Activated T-helper 17 cell treated with anti-CD3 and anti-CD28 coated beads, Interleukin-2, amount 50 U/mL, for 72 hours (primary cell): ENCODE measurements at regions not wholly inside any gene's neighbourhood (a gene's known extent, or its start where the extent isn't known, plus 50 kb on each side); places are given as distances from the start of the nearest gene placed in this dataset.

ENCODE experiments used
- ATAC-seq: fragments of 150-1000 bp; cut with Tn5 transposase; replicated peaks from 2 replicates; pipeline ENCODE4 v1.10.0; 2021; ENCODE audit warnings: mild to moderate bottlenecking, moderate library complexity
- H3K27ac Mint-ChIP-seq: one replicate; pipeline ENCODE4 v1.8.0; 2022; ENCODE audit warnings: mixed read lengths
- H3K27me3 Mint-ChIP-seq: one replicate; pipeline ENCODE4 v1.8.0; 2022; ENCODE audit warnings: mixed read lengths
- H3K36me3 Mint-ChIP-seq: one replicate; pipeline ENCODE4 v1.8.0; 2022; ENCODE audit warnings: low read depth, mild to moderate bottlenecking, mixed read lengths
- H3K4me1 Mint-ChIP-seq: one replicate; pipeline ENCODE4 v1.8.0; 2022; ENCODE audit warnings: mixed read lengths
- H3K4me3 Mint-ChIP-seq: one replicate; pipeline ENCODE4 v1.8.0; 2022; ENCODE audit warnings: mild to moderate bottlenecking, mixed read lengths
- H3K9me3 Mint-ChIP-seq: one replicate; pipeline ENCODE4 v1.8.0; 2022; ENCODE audit warnings: mixed read lengths

DNA sequence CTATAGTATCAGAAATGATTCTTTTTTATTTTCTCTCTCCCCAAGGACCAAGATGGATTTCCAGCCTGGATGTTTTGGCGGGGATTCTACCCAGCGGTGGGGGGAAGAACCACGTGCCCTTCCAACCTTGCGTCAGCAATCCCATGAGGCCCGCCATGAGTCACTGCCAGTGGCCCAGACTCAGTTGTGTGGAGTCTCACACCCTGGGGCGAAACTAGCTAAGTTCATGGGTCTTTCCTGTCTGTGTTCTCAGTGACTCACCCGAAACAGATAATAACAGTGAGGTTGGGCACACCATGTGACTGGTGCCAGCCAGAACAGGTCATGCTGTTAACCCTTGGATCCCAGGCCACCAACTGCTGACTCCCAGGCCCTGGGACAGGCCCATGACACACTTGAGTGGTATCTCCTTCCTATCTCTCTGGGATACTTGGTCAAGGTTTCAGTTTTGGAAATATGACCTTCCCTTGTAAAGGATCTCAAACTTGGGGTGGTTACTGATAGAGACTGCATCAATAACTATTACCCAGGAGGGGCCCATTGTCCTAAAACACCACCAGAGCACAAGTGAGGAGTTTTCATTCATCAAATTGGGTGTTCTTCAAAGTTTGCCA lies 98.0 kb upstream of the DUSP10 start:
- Mint-ChIP-seq H3K9me3 (no peaks in the 10 kb centered on the region), H3K4me1 (peaks cover 32% of the 10 kb centered on the region), H3K27me3 (peaks cover 7% of the 10 kb centered on the region), H3K36me3 (no peaks in the 10 kb centered on the region), H3K4me3 (peak overlapping the region; percentile 70), H3K27ac (peak overlapping the region; percentile 83)
- ATAC-seq, result peak; percentile 98

DNA sequence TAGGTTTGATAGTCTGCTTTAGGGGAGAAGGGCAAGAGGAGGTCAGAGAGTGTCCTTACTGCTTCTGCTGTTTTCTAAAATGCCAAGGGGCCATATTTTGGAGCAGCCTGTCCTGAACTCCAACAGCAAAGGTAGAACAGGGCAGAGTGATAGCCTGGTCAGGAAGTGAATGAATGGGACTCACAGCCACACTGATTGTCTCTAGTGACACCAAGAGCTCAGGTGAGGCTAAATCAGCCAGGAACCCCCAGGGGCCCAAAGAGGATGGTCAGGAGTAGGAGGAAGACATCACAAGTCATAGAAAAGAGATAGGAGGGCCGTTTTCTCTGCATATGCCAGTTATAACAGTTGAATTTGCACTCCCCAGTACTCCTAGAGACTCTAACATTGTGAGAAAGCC lies 97.4 kb upstream of the DUSP10 start:
- peak overlapping the region; percentile 83 for H3K27ac Mint-ChIP-seq
- H3K9me3 Mint-ChIP-seq, result no peaks in the 10 kb centered on the region
- peak overlapping the region; percentile 70 for H3K4me3 Mint-ChIP-seq
- H3K36me3 Mint-ChIP-seq, result no peaks in the 10 kb centered on the region
- peak; percentile 17 for ATAC-seq
- H3K27me3 Mint-ChIP-seq, result peaks cover 7% of the 10 kb centered on the region
- peaks cover 32% of the 10 kb centered on the region for H3K4me1 Mint-ChIP-seq

DNA sequence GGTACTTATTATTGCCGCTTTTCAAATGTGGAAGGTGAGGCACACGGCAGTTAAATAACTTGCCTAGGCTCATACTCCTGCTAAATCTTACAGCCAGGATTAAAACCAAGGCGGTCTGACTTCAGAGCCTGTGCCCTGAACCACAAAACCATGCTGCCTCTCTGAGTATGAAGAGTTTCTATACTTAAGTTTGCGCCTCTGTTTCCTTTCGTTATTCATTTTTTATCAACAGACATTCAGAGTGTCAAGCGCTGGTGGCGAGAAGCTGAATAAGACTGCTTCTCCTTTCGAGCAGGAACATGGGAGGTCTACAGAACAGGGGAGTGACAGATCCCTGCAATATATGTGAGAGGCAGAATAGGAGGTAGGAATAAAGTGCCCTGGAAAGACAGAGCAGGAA lies 96.0 kb upstream of the DUSP10 start:
- Mint-ChIP-seq H3K9me3 (peaks cover 3% of the 10 kb centered on the region), H3K27me3 (peaks cover 7% of the 10 kb centered on the region), H3K36me3 (no peaks in the 10 kb centered on the region), H3K4me1 (peaks cover 32% of the 10 kb centered on the region), H3K4me3 (peak overlapping the region; percentile 70), H3K27ac (peak overlapping the region; percentile 82)
- peak; percentile 46 for ATAC-seq

DNA sequence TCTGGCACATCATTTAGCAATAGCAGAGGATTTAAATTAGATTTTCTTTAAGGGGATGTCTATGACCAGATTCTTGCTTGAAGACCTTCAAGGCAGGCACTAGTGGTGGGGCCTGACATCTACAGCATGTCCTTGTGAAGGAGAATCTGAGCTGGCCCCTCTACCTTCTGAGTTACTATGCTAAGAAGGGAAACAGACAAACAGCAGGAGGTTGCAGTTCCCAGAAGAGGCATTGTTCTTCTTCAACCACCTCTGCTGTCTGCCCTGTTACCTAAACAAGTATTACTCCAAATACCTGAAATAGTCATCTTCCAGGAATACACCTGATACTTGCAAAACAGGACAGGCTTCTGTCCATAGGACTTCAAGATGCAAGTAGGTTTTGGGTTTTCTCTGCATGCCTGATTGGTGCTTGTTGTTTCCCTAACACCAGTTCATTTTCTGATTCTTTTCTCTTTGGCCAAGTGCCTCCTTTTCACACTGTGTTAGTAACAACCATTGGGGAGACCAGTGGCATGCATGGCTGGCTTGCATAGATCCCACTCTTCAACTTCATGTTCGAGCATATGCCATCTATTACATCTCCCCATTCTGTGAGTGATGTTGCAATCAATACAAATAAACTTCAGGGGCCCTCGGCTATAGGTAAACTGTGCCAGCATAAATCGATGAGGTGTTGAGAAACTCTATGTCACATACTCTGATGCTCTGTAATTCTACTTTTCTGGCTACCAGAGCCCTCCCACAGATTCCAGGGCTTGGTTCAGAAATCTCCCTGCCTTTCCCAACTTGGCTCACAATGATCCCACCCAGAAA lies 93.0 kb upstream of the DUSP10 start:
- ATAC-seq, result no peak
- peaks cover 7% of the 10 kb centered on the region for H3K27me3 Mint-ChIP-seq
- H3K36me3 Mint-ChIP-seq, result no peaks in the 10 kb centered on the region
- H3K4me3 Mint-ChIP-seq, result no peak overlapping the region
- H3K4me1 Mint-ChIP-seq, result peaks cover 21% of the 10 kb centered on the region
- H3K9me3 Mint-ChIP-seq, result peaks cover 3% of the 10 kb centered on the region
- no peak overlapping the region for H3K27ac Mint-ChIP-seq

DNA sequence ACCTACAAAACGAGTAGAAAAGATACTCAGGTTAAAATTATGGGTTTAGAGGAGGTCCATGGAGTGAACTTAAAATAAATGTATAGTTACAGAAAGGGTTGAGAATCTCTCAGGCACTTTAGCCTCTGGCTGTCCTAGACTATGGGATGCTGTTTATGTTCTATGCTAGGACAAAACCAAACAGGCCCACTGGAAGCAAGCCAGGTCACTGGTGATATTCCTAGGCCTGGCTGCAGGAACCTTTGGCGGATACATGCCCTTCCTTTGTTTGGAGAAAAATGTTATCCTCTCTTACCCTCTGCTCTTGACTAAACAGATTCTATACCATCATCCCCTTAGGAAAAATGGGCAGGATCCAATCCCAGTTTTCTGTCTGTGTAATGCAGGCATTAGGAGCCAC lies 90.7 kb upstream of the DUSP10 start:
- H3K9me3 Mint-ChIP-seq, result peaks cover 3% of the 10 kb centered on the region
- H3K27ac Mint-ChIP-seq, result no peak overlapping the region
- ATAC-seq, result no peak
- peaks cover 21% of the 10 kb centered on the region for H3K4me1 Mint-ChIP-seq
- H3K36me3 Mint-ChIP-seq, result no peaks in the 10 kb centered on the region
- peaks cover 7% of the 10 kb centered on the region for H3K27me3 Mint-ChIP-seq
- no peak overlapping the region for H3K4me3 Mint-ChIP-seq

DNA sequence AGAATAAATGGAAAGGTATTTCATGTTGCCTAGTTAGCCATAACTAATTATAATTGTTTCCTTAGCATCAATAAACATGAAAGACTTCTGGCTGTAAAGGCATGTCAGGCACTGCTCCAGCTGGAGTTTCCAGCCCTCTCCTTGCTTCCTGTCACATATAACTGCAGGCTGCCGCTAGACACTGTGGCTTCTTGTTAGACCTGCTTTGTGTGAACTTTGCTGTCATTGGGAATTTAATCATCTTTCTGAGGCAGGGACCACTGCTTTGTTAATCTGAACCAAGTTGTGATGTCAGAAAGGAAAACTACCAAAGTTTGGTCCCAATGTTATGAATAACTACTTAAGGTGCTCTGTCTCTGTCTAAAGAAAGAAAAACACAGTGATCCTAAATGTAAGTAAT lies 90.3 kb upstream of the DUSP10 start:
- Mint-ChIP-seq H3K9me3 (peaks cover 3% of the 10 kb centered on the region), H3K27ac (no peak overlapping the region), H3K4me1 (peaks cover 23% of the 10 kb centered on the region), H3K4me3 (no peak overlapping the region), H3K27me3 (peaks cover 7% of the 10 kb centered on the region), H3K36me3 (no peaks in the 10 kb centered on the region)
- ATAC-seq, result no peak

DNA sequence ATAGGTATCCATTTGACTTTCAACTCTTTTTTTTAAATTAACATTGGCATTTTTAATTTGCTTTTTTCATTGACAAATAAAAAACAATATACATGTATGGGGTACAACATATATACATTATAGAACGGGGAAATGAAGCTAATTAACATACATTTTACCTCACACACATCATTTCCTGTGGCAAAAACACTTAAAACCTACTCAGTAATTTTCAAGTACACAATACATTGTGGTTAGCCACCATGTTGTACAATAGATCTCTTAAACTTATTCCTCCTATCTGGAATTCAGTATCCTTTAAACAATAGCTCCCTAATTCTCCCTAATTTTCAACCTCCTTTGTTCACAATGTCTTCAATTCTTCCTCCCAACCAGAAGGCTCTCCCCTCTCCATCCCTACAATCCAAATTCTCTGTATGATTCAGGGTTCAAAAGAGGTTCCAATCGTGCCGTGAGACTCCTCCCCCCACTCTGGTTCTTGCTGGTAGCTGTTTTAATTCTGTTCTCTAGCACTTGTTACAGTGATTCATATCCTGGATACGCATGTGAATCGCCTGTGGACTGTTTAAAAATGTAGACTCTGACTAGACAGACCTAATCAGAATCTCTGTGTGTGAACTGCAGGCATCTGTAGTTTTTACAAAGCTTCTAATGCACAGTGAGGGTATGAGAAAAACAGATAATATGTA lies 87.6 kb upstream of the DUSP10 start:
- Mint-ChIP-seq H3K36me3 (no peaks in the 10 kb centered on the region), H3K4me3 (peak overlapping the region; percentile 59), H3K9me3 (peaks cover 3% of the 10 kb centered on the region), H3K27ac (peak overlapping the region; percentile 90), H3K27me3 (no peaks in the 10 kb centered on the region), H3K4me1 (peaks cover 27% of the 10 kb centered on the region)
- ATAC-seq, result peak; percentile 97

DNA sequence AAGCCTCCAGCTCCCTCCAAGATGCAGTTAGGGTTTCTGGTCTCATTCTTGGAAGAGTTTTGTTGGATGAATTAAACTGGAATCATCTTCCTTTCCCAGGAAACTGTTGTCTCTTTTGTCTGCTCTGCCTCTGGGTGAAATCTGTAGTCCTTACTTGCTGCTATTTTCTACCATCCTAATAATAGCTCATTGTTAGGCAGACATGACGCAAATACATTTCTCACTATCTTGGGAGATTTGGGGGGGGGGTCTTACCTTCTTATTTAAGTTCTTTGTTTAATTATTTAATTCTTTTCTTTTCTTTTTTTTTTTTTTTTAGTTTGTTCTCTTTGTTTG lies 85.4 kb upstream of the DUSP10 start:
- no peak for ATAC-seq
- Mint-ChIP-seq H3K9me3 (no peaks in the 10 kb centered on the region), H3K4me3 (peak overlapping the region; percentile 38), H3K27me3 (no peaks in the 10 kb centered on the region), H3K4me1 (peaks cover 33% of the 10 kb centered on the region), H3K36me3 (no peaks in the 10 kb centered on the region), H3K27ac (peak overlapping the region; percentile 43)

DNA sequence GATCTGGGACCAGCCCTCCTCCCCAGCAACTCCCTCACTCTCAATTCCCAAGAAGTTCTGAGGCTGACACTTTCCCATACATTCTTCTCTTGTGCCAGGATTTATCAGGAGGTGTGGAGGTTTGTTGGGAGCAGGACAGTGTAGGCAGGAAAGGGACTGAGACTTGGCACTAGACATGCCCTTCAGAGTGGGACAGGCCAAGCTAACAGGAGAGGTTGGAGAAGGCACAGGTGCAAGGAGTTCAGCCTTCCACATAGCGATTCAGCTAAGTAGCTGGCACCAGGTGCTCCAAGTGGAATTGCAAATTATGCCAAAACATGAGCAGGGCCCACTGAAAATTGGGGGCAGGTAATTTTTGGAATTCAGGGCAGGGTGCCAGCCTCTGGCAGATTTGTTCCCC lies 83.0 kb upstream of the DUSP10 start:
- H3K9me3 Mint-ChIP-seq, result no peaks in the 10 kb centered on the region
- no peak for ATAC-seq
- H3K27me3 Mint-ChIP-seq, result no peaks in the 10 kb centered on the region
- no peak overlapping the region for H3K4me3 Mint-ChIP-seq
- peak overlapping the region; percentile 32 for H3K27ac Mint-ChIP-seq
- peaks cover 33% of the 10 kb centered on the region for H3K4me1 Mint-ChIP-seq
- no peaks in the 10 kb centered on the region for H3K36me3 Mint-ChIP-seq

DNA sequence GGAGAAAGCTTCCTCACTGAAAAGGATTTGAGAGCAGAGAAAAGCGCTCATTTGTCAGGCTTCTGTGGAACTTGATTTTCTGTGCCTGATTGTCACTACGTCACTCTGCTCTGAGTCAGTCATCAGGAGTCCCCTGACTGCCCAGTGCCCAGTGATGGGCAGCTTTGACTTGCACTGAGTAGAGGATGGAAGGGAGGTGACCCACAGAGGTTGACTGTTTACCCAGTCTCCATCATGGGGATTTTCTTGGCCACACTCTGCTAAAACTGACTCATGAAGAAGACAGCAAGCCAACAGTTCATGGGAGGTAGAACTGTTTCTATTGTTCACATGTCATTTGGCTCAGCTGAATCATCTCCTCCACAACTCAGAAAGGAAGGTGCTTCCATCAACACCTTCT lies 82.1 kb upstream of the DUSP10 start:
- H3K9me3 Mint-ChIP-seq, result no peaks in the 10 kb centered on the region
- H3K27ac Mint-ChIP-seq, result peak overlapping the region; percentile 32
- H3K4me1 Mint-ChIP-seq, result peaks cover 26% of the 10 kb centered on the region
- no peaks in the 10 kb centered on the region for H3K36me3 Mint-ChIP-seq
- no peaks in the 10 kb centered on the region for H3K27me3 Mint-ChIP-seq
- H3K4me3 Mint-ChIP-seq, result no peak overlapping the region
- peak; percentile 80 for ATAC-seq

DNA sequence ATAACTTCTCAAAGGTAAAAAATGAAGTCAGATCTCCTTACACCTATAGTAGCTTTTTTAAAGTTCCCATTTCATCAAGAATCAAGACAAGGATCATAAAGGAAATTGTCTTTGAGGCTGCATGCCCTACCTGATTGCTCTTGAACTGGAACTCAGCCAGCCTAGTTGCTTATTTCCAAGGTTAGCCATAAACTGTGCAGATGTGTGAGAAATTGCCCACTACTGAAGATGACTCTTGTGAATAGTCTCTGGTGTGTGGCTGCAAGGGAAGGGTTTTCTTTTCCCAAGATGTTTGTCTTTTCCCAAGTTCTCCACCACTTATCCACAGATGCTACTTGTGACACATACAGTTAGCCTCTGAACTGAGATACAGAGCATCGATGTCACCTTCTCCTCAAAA lies 81.7 kb upstream of the DUSP10 start:
- H3K27me3 Mint-ChIP-seq, result no peaks in the 10 kb centered on the region
- H3K27ac Mint-ChIP-seq, result no peak overlapping the region
- H3K36me3 Mint-ChIP-seq, result no peaks in the 10 kb centered on the region
- H3K4me3 Mint-ChIP-seq, result no peak overlapping the region
- H3K9me3 Mint-ChIP-seq, result no peaks in the 10 kb centered on the region
- no peak for ATAC-seq
- peaks cover 22% of the 10 kb centered on the region for H3K4me1 Mint-ChIP-seq

DNA sequence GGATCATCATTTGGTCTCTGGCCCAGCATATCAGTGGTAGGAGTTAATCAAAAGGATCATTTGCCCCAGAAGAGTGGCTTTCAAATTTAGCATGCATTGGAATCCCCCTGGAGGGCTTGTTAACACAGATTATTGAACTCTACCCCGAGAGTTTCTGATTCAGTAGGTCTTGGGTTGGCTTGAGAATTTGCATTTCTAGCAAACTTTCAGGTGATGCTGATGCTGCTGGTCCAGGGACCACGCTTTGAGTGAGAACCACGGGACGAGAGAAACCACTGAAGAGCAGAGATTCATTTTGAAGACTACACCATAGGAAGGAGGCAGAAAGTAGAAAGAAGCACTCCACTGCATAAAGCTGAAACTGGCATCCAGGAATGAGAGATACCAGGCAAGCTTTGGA lies 81.3 kb upstream of the DUSP10 start:
- peaks cover 20% of the 10 kb centered on the region for H3K4me1 Mint-ChIP-seq
- H3K9me3 Mint-ChIP-seq, result no peaks in the 10 kb centered on the region
- no peak overlapping the region for H3K4me3 Mint-ChIP-seq
- no peaks in the 10 kb centered on the region for H3K27me3 Mint-ChIP-seq
- H3K27ac Mint-ChIP-seq, result no peak overlapping the region
- ATAC-seq, result peak; percentile 24
- no peaks in the 10 kb centered on the region for H3K36me3 Mint-ChIP-seq

DNA sequence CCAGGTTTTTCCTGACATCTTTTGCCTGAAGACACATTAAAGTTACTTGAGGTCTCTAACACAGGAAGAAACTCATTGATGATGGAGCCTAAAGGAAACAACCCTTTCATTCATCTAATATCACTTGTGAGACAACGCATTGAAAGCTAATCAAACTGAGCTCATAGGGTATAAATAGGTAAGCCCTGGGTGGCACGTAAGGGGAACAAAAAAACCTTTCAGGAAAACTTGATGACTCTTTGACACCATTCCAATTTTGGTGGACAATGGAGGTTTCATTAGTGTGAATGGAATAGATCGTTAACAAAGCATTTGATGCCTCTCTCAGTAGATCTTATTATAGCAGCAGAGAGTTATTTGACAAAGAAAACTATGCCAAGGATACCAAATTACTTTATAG lies 80.7 kb upstream of the DUSP10 start:
- Mint-ChIP-seq H3K4me3 (no peak overlapping the region), H3K9me3 (no peaks in the 10 kb centered on the region), H3K36me3 (no peaks in the 10 kb centered on the region), H3K27me3 (no peaks in the 10 kb centered on the region), H3K4me1 (peaks cover 16% of the 10 kb centered on the region), H3K27ac (no peak overlapping the region)
- no peak for ATAC-seq

DNA sequence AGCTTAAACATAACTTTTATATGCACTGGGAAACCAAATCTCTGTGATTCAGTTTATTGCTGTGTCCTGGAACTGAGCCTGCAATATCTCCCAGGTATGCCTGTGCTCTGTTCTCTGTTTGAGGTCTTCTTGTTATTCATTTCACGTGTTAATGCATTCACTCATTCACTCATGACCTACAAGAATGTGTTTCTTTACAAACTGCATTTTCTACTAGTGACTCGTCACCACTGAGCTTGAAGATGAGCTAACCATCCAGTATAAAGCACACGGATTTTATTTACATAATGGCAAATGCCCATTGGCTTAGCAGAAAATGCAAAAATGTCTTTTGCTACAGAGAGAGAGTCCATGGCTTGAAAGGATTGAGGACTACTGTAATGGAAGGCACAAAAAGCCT lies 75.0 kb upstream of the DUSP10 start:
- no peaks in the 10 kb centered on the region for H3K9me3 Mint-ChIP-seq
- H3K4me1 Mint-ChIP-seq, result no peaks in the 10 kb centered on the region
- no peak overlapping the region for H3K4me3 Mint-ChIP-seq
- no peaks in the 10 kb centered on the region for H3K36me3 Mint-ChIP-seq
- peaks cover 4% of the 10 kb centered on the region for H3K27me3 Mint-ChIP-seq
- H3K27ac Mint-ChIP-seq, result no peak overlapping the region
- ATAC-seq, result no peak

DNA sequence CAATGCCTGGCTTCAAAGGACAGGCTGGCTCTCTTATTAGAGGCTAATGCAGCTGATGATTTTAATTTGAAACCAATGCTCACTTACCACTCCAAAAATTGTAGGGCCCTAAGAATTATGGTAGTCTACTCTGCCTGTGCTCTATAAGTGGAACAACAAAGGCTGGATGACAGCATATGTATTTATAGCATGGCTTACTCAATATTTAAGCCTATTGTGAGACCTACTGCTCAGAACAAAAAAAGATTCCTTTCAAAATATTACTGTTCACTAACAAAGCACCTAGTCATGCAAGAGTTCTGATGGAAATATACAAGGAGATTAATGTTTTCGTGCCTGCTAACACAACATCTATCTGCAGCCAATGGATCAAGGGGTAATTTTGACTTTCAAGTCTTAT lies 73.8 kb upstream of the DUSP10 start:
- no peak for ATAC-seq
- Mint-ChIP-seq H3K4me3 (no peak overlapping the region), H3K27me3 (peaks cover 4% of the 10 kb centered on the region), H3K9me3 (no peaks in the 10 kb centered on the region), H3K36me3 (no peaks in the 10 kb centered on the region), H3K4me1 (peaks cover 3% of the 10 kb centered on the region), H3K27ac (no peak overlapping the region)
